ENCODE measurements at regions not wholly inside any gene's neighbourhood (a gene's known extent, or its start where the extent isn't known, plus 50 kb on each side); places are given as distances from the start of the nearest gene placed in this dataset.

GRCh38 chr4:80145739-80146138 is 51.6 kb upstream of the PRDM8 start:
- TF ChIP-seq CTCF (IDR thresholded peaks at IDR 0.05; ENCODE audit: low read depth, low read length, missing control alignments) = no peak
- DNase-seq (ENCODE audit: low read depth) = no peak
- no peak overlapping the region for H3K4me3 ChIP-seq (ENCODE audit: low read depth, low read length)

GRCh38 chr4:80144676-80145470 is 52.4 kb upstream of the PRDM8 start:
- DNase-seq (ENCODE audit: low read depth) = no peak
- H3K4me3 ChIP-seq (ENCODE audit: low read depth, low read length) = no peak overlapping the region
- no peak for TF ChIP-seq CTCF (IDR thresholded peaks at IDR 0.05; ENCODE audit: low read depth, low read length, missing control alignments)

DNA sequence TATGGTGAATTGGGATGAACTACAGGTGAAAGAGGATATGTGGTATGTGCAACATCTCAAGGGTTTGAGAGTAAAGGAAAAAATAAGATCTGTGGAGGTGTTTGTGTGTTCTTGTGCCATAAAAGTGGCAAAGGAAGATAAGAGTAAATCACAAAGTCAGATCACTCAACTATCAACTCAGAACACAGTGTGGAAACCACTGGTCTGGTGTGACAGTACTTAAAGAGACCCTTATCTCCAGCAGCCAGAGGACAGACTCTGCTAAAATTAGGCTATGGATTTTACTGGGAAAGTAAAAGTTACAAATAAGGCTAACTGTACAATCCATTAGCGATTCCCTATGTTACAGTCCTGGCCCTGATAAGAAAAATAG is 54.0 kb upstream of the PRDM8 start:
- DNase-seq (ENCODE audit: low read depth) = no peak
- TF ChIP-seq CTCF (IDR thresholded peaks at IDR 0.05; ENCODE audit: low read depth, low read length, missing control alignments) = no peak
- H3K4me3 ChIP-seq (ENCODE audit: low read depth, low read length) = no peak overlapping the region

DNA sequence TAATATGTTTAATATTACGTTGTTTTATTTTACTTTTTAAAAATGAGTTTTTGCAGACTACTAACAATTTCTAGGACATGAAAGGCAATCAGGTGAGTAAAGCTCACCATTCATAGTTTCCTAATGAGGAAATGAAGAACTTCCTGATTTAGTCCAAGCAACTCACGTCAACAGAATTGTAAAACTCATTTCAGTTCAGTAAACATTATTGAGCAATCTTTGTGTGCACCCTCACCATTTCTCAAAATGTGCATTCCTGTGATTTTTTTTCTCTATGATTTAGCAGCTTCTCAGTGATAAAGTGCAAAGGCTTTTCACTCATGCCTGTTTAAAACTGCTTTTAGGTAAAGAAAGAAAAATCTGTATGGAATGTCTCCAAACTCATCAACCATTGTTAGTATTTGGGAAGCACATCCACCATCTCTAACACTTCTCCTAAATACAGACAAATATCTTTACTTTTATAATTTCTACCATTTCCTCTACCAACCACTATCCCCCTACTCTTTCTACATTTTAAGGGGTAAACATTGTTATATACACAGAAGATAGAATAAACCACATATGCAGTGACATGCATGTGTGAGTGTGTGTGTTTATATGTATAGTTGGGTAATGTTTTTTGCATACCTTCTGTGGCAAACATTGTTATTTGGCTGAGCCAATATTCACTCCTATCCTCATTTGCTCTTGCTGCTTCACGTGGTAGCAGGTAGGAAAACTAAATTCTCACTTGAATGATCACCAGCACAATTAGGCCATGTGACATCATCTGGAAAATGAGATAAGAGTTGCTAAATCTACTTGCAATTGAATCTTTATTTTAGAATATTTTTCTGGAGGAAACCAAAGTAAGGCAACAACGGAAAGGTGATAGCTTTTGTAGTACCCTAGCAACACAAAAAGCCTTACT is 54.7 kb upstream of the PRDM8 start:
- no peak for DNase-seq (ENCODE audit: low read depth)
- TF ChIP-seq CTCF (IDR thresholded peaks at IDR 0.05; ENCODE audit: low read depth, low read length, missing control alignments) = no peak
- H3K4me3 ChIP-seq (ENCODE audit: low read depth, low read length) = no peak overlapping the region

GRCh38 chr4:80141543-80141942 is 55.8 kb upstream of the PRDM8 start:
- no peak for TF ChIP-seq CTCF (IDR thresholded peaks at IDR 0.05; ENCODE audit: low read depth, low read length, missing control alignments)
- no peak overlapping the region for H3K4me3 ChIP-seq (ENCODE audit: low read depth, low read length)
- no peak for DNase-seq (ENCODE audit: low read depth)

DNA sequence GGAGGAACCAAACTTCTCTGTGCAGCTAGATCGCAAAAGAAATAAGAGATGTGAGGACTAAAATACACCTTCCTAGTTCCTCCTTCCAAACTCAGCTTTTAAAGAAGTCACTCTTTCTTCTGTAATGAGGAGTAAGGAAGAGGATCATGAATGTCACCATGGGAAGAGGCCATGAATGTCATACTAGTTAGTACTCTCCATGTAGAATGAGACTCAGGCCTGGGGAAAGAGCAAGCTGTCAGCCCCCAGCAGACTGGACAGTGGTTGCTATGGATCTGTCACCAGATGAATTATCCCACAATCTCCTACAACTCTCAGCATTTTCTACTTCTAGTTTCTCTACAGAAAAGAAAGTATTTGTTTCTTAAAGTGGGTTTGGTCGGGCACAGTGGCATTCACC is 57.1 kb upstream of the PRDM8 start:
- no peak for TF ChIP-seq CTCF (IDR thresholded peaks at IDR 0.05; ENCODE audit: low read depth, low read length, missing control alignments)
- no peak overlapping the region for H3K4me3 ChIP-seq (ENCODE audit: low read depth, low read length)
- no peak for DNase-seq (ENCODE audit: low read depth)

All from GM12864 (cell line).